ENCODE measurements at regions not wholly inside any gene's neighbourhood (a gene's known extent, or its start where the extent isn't known, plus 50 kb on each side); places are given as distances from the start of the nearest gene placed in this dataset.

- TF ChIP-seq POLR2A (IDR thresholded peaks at IDR 0.05; ENCODE audit: low read depth, low read length) (no peak), POLR2AphosphoS5 (IDR thresholded peaks at IDR 0.05; ENCODE audit: low read depth, low read length) (no peak), POU2F2 (IDR thresholded peaks at IDR 0.05; ENCODE audit: low read depth, low read length) (no peak), TAF1 (IDR thresholded peaks at IDR 0.05; ENCODE audit: low read depth, low read length) (no peak), SPI1 (IDR thresholded peaks at IDR 0.05; ENCODE audit: low read depth, low read length) (no peak), PAX5 (IDR thresholded peaks at IDR 0.05; ENCODE audit: insufficient read depth, low read length, severe bottlenecking) (no peak)
These were observed 309.8 kb downstream of the MATN1 start for GRCh38 chr1:30413606-30414005.
